ENCODE measurements at regions not wholly inside any gene's neighbourhood (a gene's known extent, or its start where the extent isn't known, plus 50 kb on each side); places are given as distances from the start of the nearest gene placed in this dataset.

- Mint-ChIP-seq H3K4me3 (no peak overlapping the region), H3K4me1 (ENCODE audit: unreplicated experiment) (no peaks in the 10 kb centered on the region), H3K36me3 (no peaks in the 10 kb centered on the region), H3K9me3 (no peaks in the 10 kb centered on the region), H3K27me3 (no peaks in the 10 kb centered on the region), H3K27ac (no peak overlapping the region)
- no peak for TF ChIP-seq CTCF (conservative IDR thresholded peaks at IDR 0.05)
- no peak for DNase-seq (ENCODE audit: extremely low spot score, unreplicated experiment)
Measured at GRCh38 chr12:73623421-73623820, 914.2 kb upstream of the ATXN7L3B start.

GRCh38 chr12:73625226-73625625, 912.4 kb upstream of the ATXN7L3B start:
- Mint-ChIP-seq H3K36me3 (no peaks in the 10 kb centered on the region), H3K9me3 (no peaks in the 10 kb centered on the region), H3K4me3 (no peak overlapping the region), H3K27me3 (no peaks in the 10 kb centered on the region), H3K4me1 (ENCODE audit: unreplicated experiment) (no peaks in the 10 kb centered on the region), H3K27ac (no peak overlapping the region)
- DNase-seq (ENCODE audit: extremely low spot score, unreplicated experiment): no peak
- no peak for TF ChIP-seq CTCF (conservative IDR thresholded peaks at IDR 0.05)

- TF ChIP-seq CTCF (conservative IDR thresholded peaks at IDR 0.05): no peak
- Mint-ChIP-seq H3K4me1 (ENCODE audit: unreplicated experiment) (no peaks in the 10 kb centered on the region), H3K4me3 (no peak overlapping the region), H3K9me3 (no peaks in the 10 kb centered on the region), H3K27me3 (no peaks in the 10 kb centered on the region), H3K36me3 (no peaks in the 10 kb centered on the region), H3K27ac (no peak overlapping the region)
- DNase-seq (ENCODE audit: extremely low spot score, unreplicated experiment): no peak
Measured at GRCh38 chr12:73629171-73629570, 908.5 kb upstream of the ATXN7L3B start.

GRCh38 chr12:73629893-73630831, 907.5 kb upstream of the ATXN7L3B start:
- Mint-ChIP-seq H3K27ac (no peak overlapping the region), H3K36me3 (no peaks in the 10 kb centered on the region), H3K9me3 (no peaks in the 10 kb centered on the region), H3K4me3 (no peak overlapping the region), H3K4me1 (ENCODE audit: unreplicated experiment) (no peaks in the 10 kb centered on the region), H3K27me3 (no peaks in the 10 kb centered on the region)
- peak; percentile 58 for TF ChIP-seq CTCF (conservative IDR thresholded peaks at IDR 0.05)
- DNase-seq (ENCODE audit: extremely low spot score, unreplicated experiment): no peak

GRCh38 chr12:73632191-73632590, 905.4 kb upstream of the ATXN7L3B start:
- H3K36me3 Mint-ChIP-seq: no peaks in the 10 kb centered on the region
- TF ChIP-seq CTCF (conservative IDR thresholded peaks at IDR 0.05): no peak
- no peak overlapping the region for H3K4me3 Mint-ChIP-seq
- no peaks in the 10 kb centered on the region for H3K4me1 Mint-ChIP-seq (ENCODE audit: unreplicated experiment)
- DNase-seq (ENCODE audit: extremely low spot score, unreplicated experiment): no peak
- H3K9me3 Mint-ChIP-seq: no peaks in the 10 kb centered on the region
- H3K27me3 Mint-ChIP-seq: no peaks in the 10 kb centered on the region
- no peak overlapping the region for H3K27ac Mint-ChIP-seq

All from type B pancreatic cell (in vitro differentiated cells).